ENCODE measurements at regions not wholly inside any gene's neighbourhood (a gene's known extent, or its start where the extent isn't known, plus 50 kb on each side); places are given as distances from the start of the nearest gene placed in this dataset.

GRCh38 chrX:75963774-75964173 lies 178.7 kb upstream of the MAGEE2 start:
- Histone ChIP-seq H3K4me3 (ENCODE audit: low read depth, low read length) (no peak overlapping the region), H3K9me3 (ENCODE audit: control insufficient read depth in 2 of 2, low read length in 2 of 2) (no peaks in the 10 kb centered on the region), H3K27me3 (ENCODE audit: control insufficient read depth, insufficient read depth, low read length) (no peaks in the 10 kb centered on the region), H3K27ac (ENCODE audit: insufficient read depth, low read length, poor library complexity, severe bottlenecking) (no peak overlapping the region), H3K4me1 (ENCODE audit: control insufficient read depth, insufficient read depth, low read length, poor library complexity, severe bottlenecking) (no peaks in the 10 kb centered on the region), H3K36me3 (ENCODE audit: control insufficient read depth, insufficient read depth, low read length) (no peaks in the 10 kb centered on the region)
- H3K9me3 Mint-ChIP-seq = peaks cover 0 to 5% (median 0%) of the 10 kb centered on the region in 7 donors
- H3K27ac Mint-ChIP-seq = no peak overlapping the region
- no peaks in the 10 kb centered on the region for H3K36me3 Mint-ChIP-seq
- H3K4me3 Mint-ChIP-seq = no peak overlapping the region
- DNase-seq (no peak), ATAC-seq (ENCODE audit: low read depth in 2 of 2) (no peak)
- H3K4me1 Mint-ChIP-seq = no peaks in the 10 kb centered on the region
- peaks cover 3% of the 10 kb centered on the region for H3K27me3 Mint-ChIP-seq

GRCh38 chrX:75968293-75968692 lies 183.2 kb upstream of the MAGEE2 start:
- peaks cover 0 to 5% (median 0%) of the 10 kb centered on the region in 7 donors for H3K9me3 Mint-ChIP-seq
- H3K27ac ChIP-seq (ENCODE audit: insufficient read depth, low read length, poor library complexity, severe bottlenecking) = no peak overlapping the region
- DNase-seq (no peak), ATAC-seq (ENCODE audit: low read depth in 2 of 2) (no peak)
- no peaks in the 10 kb centered on the region for H3K27me3 Mint-ChIP-seq
- H3K36me3 ChIP-seq (ENCODE audit: control insufficient read depth, insufficient read depth, low read length) = no peaks in the 10 kb centered on the region
- H3K4me3 Mint-ChIP-seq = no peak overlapping the region
- H3K27me3 ChIP-seq (ENCODE audit: control insufficient read depth, insufficient read depth, low read length) = no peaks in the 10 kb centered on the region
- H3K36me3 Mint-ChIP-seq = no peaks in the 10 kb centered on the region
- H3K4me3 ChIP-seq (ENCODE audit: low read depth, low read length) = no peak overlapping the region
- H3K4me1 ChIP-seq (ENCODE audit: control insufficient read depth, insufficient read depth, low read length, poor library complexity, severe bottlenecking) = no peaks in the 10 kb centered on the region
- no peaks in the 10 kb centered on the region for H3K4me1 Mint-ChIP-seq
- H3K27ac Mint-ChIP-seq = no peak overlapping the region
- no peaks in the 10 kb centered on the region for H3K9me3 ChIP-seq (ENCODE audit: control insufficient read depth in 2 of 2, low read length in 2 of 2)

GRCh38 chrX:75986976-75987375 lies 185.9 kb upstream of the PBDC1 start:
- H3K9me3 Mint-ChIP-seq = no peaks in the 10 kb centered on the region
- no peaks in the 10 kb centered on the region for H3K36me3 ChIP-seq (ENCODE audit: control insufficient read depth, insufficient read depth, low read length)
- H3K9me3 ChIP-seq (ENCODE audit: control insufficient read depth in 2 of 2, low read length in 2 of 2) = no peaks in the 10 kb centered on the region
- H3K27me3 Mint-ChIP-seq = peaks cover 7% of the 10 kb centered on the region
- no peak overlapping the region for H3K4me3 Mint-ChIP-seq
- no peaks in the 10 kb centered on the region for H3K36me3 Mint-ChIP-seq
- no peak overlapping the region for H3K27ac Mint-ChIP-seq
- no peaks in the 10 kb centered on the region for H3K4me1 ChIP-seq (ENCODE audit: control insufficient read depth, insufficient read depth, low read length, poor library complexity, severe bottlenecking)
- no peaks in the 10 kb centered on the region for H3K4me1 Mint-ChIP-seq
- no peak for DNase-seq
- no peak for ATAC-seq (ENCODE audit: low read depth in 2 of 2)
- no peak overlapping the region for H3K27ac ChIP-seq (ENCODE audit: insufficient read depth, low read length, poor library complexity, severe bottlenecking)
- no peaks in the 10 kb centered on the region for H3K27me3 ChIP-seq (ENCODE audit: control insufficient read depth, insufficient read depth, low read length)
- H3K4me3 ChIP-seq (ENCODE audit: low read depth, low read length) = no peak overlapping the region

GRCh38 chrX:75989806-75990590 lies 182.9 kb upstream of the PBDC1 start:
- H3K9me3 Mint-ChIP-seq = no peaks in the 10 kb centered on the region
- no peak overlapping the region for H3K4me3 Mint-ChIP-seq
- no peak overlapping the region for H3K27ac Mint-ChIP-seq

GRCh38 chrX:75997692-75998091 lies 175.2 kb upstream of the PBDC1 start:
- H3K4me3 Mint-ChIP-seq = no peak overlapping the region
- Histone ChIP-seq H3K4me1 (ENCODE audit: control insufficient read depth, insufficient read depth, low read length, poor library complexity, severe bottlenecking) (no peaks in the 10 kb centered on the region), H3K9me3 (ENCODE audit: control insufficient read depth in 2 of 2, low read length in 2 of 2) (no peaks in the 10 kb centered on the region), H3K27ac (ENCODE audit: insufficient read depth, low read length, poor library complexity, severe bottlenecking) (no peak overlapping the region), H3K4me3 (ENCODE audit: low read depth, low read length) (no peak overlapping the region), H3K27me3 (ENCODE audit: control insufficient read depth, insufficient read depth, low read length) (no peaks in the 10 kb centered on the region), H3K36me3 (ENCODE audit: control insufficient read depth, insufficient read depth, low read length) (no peaks in the 10 kb centered on the region)
- DNase-seq (no peak), ATAC-seq (ENCODE audit: low read depth in 2 of 2) (no peak)
- H3K27ac Mint-ChIP-seq = no peak overlapping the region
- H3K27me3 Mint-ChIP-seq = no peaks in the 10 kb centered on the region
- H3K9me3 Mint-ChIP-seq = no peaks in the 10 kb centered on the region
- H3K4me1 Mint-ChIP-seq = no peaks in the 10 kb centered on the region
- H3K36me3 Mint-ChIP-seq = no peaks in the 10 kb centered on the region

More at GRCh38 chrX:75989806-75990590, 182.9 kb upstream of the PBDC1 start:
- Mint-ChIP-seq H3K27me3 (peaks cover 7% of the 10 kb centered on the region), H3K4me1 (no peaks in the 10 kb centered on the region), H3K36me3 (no peaks in the 10 kb centered on the region)
- Histone ChIP-seq H3K27ac (ENCODE audit: insufficient read depth, low read length, poor library complexity, severe bottlenecking) (no peak overlapping the region), H3K36me3 (ENCODE audit: control insufficient read depth, insufficient read depth, low read length) (no peaks in the 10 kb centered on the region), H3K27me3 (ENCODE audit: control insufficient read depth, insufficient read depth, low read length) (no peaks in the 10 kb centered on the region), H3K4me1 (ENCODE audit: control insufficient read depth, insufficient read depth, low read length, poor library complexity, severe bottlenecking) (no peaks in the 10 kb centered on the region), H3K9me3 (ENCODE audit: control insufficient read depth in 2 of 2, low read length in 2 of 2) (no peaks in the 10 kb centered on the region), H3K4me3 (ENCODE audit: low read depth, low read length) (no peak overlapping the region)
- ATAC-seq (ENCODE audit: low read depth in 2 of 2) (no peak), DNase-seq (no peak)

- no peaks in the 10 kb centered on the region for H3K4me1 ChIP-seq (ENCODE audit: control insufficient read depth, insufficient read depth, low read length, poor library complexity, severe bottlenecking)
- no peak for DNase-seq
- H3K4me3 ChIP-seq (ENCODE audit: low read depth, low read length) = no peak overlapping the region
- H3K27me3 ChIP-seq (ENCODE audit: control insufficient read depth, insufficient read depth, low read length) = peaks cover 3% of the 10 kb centered on the region
- ATAC-seq (ENCODE audit: low read depth in 2 of 2) = no peak
- Mint-ChIP-seq H3K27me3 (no peaks in the 10 kb centered on the region), H3K27ac (no peak overlapping the region), H3K36me3 (no peaks in the 10 kb centered on the region), H3K4me1 (peaks cover 0 to 2% (median 0%) of the 10 kb centered on the region in 4 donors), H3K9me3 (peaks cover 0 to 9% (median 0%) of the 10 kb centered on the region in 7 donors), H3K4me3 (no peak overlapping the region)
- no peaks in the 10 kb centered on the region for H3K36me3 ChIP-seq (ENCODE audit: control insufficient read depth, insufficient read depth, low read length)
- peaks cover 0 to 2% of the 10 kb centered on the region in 2 experiments for H3K9me3 ChIP-seq (ENCODE audit: control insufficient read depth in 2 of 2, low read length in 2 of 2)
- H3K27ac ChIP-seq (ENCODE audit: insufficient read depth, low read length, poor library complexity, severe bottlenecking) = no peak overlapping the region
Observed at GRCh38 chrX:76014321-76014720, 158.5 kb upstream of the PBDC1 start.

- Histone ChIP-seq H3K36me3 (ENCODE audit: control insufficient read depth, insufficient read depth, low read length) (no peaks in the 10 kb centered on the region), H3K4me1 (ENCODE audit: control insufficient read depth, insufficient read depth, low read length, poor library complexity, severe bottlenecking) (no peaks in the 10 kb centered on the region), H3K9me3 (ENCODE audit: control insufficient read depth in 2 of 2, low read length in 2 of 2) (no peaks in the 10 kb centered on the region), H3K4me3 (ENCODE audit: low read depth, low read length) (no peak overlapping the region), H3K27me3 (ENCODE audit: control insufficient read depth, insufficient read depth, low read length) (no peaks in the 10 kb centered on the region), H3K27ac (ENCODE audit: insufficient read depth, low read length, poor library complexity, severe bottlenecking) (no peak overlapping the region)
- no peak overlapping the region for H3K4me3 Mint-ChIP-seq
- ATAC-seq (ENCODE audit: low read depth in 2 of 2) = no peak
- H3K4me1 Mint-ChIP-seq = no peaks in the 10 kb centered on the region
- no peak overlapping the region for H3K27ac Mint-ChIP-seq
- H3K36me3 Mint-ChIP-seq = no peaks in the 10 kb centered on the region
- H3K27me3 Mint-ChIP-seq = no peaks in the 10 kb centered on the region
- no peak for DNase-seq
- no peaks in the 10 kb centered on the region for H3K9me3 Mint-ChIP-seq
Observed at GRCh38 chrX:76026292-76026691, 146.6 kb upstream of the PBDC1 start.

GRCh38 chrX:76026751-76027150 lies 146.1 kb upstream of the PBDC1 start:
- no peak for ATAC-seq (ENCODE audit: low read depth in 2 of 2)
- no peak overlapping the region for H3K4me3 ChIP-seq (ENCODE audit: low read depth, low read length)
- Mint-ChIP-seq H3K27me3 (no peaks in the 10 kb centered on the region), H3K4me1 (no peaks in the 10 kb centered on the region), H3K4me3 (no peak overlapping the region), H3K27ac (no peak overlapping the region), H3K9me3 (no peaks in the 10 kb centered on the region), H3K36me3 (no peaks in the 10 kb centered on the region)
- H3K27ac ChIP-seq (ENCODE audit: insufficient read depth, low read length, poor library complexity, severe bottlenecking) = no peak overlapping the region
- DNase-seq = no peak
- no peaks in the 10 kb centered on the region for H3K36me3 ChIP-seq (ENCODE audit: control insufficient read depth, insufficient read depth, low read length)
- H3K4me1 ChIP-seq (ENCODE audit: control insufficient read depth, insufficient read depth, low read length, poor library complexity, severe bottlenecking) = no peaks in the 10 kb centered on the region
- no peaks in the 10 kb centered on the region for H3K27me3 ChIP-seq (ENCODE audit: control insufficient read depth, insufficient read depth, low read length)
- H3K9me3 ChIP-seq (ENCODE audit: control insufficient read depth in 2 of 2, low read length in 2 of 2) = no peaks in the 10 kb centered on the region

Data from CD4-positive, CD25-positive, alpha-beta regulatory T cell (primary cell).